Stomach (tissue), 4 donors: ENCODE measurements at regions not wholly inside any gene's neighbourhood (a gene's known extent, or its start where the extent isn't known, plus 50 kb on each side); places are given as distances from the start of the nearest gene placed in this dataset.

ENCODE experiments used
- EP300 ChIP-seq: sonication (generic); formaldehyde crosslinking; IDR thresholded peaks from one replicate; pipeline ENCODE4 v1.6.1; 2017; ENCODE audit warnings: antibody characterized with exemption
- POLR2A ChIP-seq, 4 donors: fragments of 450-650 bp; IDR thresholded peaks; one replicate each; pipeline ENCODE4 v1.6.1; 2016; ENCODE audit warnings: antibody characterized with exemption in 4 of 4, control low read depth in 2 of 4, mild to moderate bottlenecking in 1 of 4, moderate library complexity in 1 of 4
- TF ChIP-seq, protein P1 (sequence below), 7 experiments: fragments of 450-650 bp in 4 of 7; fragments of 200-600 bp in 3 of 7; sonication (generic) in 3 of 7; IDR thresholded peaks; one replicate each; pipeline ENCODE4 v1.5.1; 2016 to 2019; ENCODE audit warnings: antibody characterized with exemption in 7 of 7, control low read depth in 2 of 7, mild to moderate bottlenecking in 1 of 7

- TF ChIP-seq POLR2A (IDR thresholded peaks at IDR 0.05) (no peak), EP300 (no peak)
- TF ChIP-seq, protein P1, sequence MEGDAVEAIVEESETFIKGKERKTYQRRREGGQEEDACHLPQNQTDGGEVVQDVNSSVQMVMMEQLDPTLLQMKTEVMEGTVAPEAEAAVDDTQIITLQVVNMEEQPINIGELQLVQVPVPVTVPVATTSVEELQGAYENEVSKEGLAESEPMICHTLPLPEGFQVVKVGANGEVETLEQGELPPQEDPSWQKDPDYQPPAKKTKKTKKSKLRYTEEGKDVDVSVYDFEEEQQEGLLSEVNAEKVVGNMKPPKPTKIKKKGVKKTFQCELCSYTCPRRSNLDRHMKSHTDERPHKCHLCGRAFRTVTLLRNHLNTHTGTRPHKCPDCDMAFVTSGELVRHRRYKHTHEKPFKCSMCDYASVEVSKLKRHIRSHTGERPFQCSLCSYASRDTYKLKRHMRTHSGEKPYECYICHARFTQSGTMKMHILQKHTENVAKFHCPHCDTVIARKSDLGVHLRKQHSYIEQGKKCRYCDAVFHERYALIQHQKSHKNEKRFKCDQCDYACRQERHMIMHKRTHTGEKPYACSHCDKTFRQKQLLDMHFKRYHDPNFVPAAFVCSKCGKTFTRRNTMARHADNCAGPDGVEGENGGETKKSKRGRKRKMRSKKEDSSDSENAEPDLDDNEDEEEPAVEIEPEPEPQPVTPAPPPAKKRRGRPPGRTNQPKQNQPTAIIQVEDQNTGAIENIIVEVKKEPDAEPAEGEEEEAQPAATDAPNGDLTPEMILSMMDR (IDR thresholded peaks at IDR 0.05) = no peak
Observed at GRCh38 chr6:91743756-91744155, 1156.9 kb upstream of the MAP3K7 start.
